B cell (primary cell): ENCODE measurements at regions not wholly inside any gene's neighbourhood (a gene's known extent, or its start where the extent isn't known, plus 50 kb on each side); places are given as distances from the start of the nearest gene placed in this dataset.

Experiments used
- ATAC-seq: fragments of 200-7000 bp; cut with Tn5 transposase; one replicate; pipeline ENCODE4 v1.10.0; 2021; ENCODE audit warnings: low read depth, mild to moderate bottlenecking, moderate number of reproducible peaks, moderate library complexity
- CTCF ChIA-PET: fragments of 350-600 bp; sonication (Branson Sonifier 250); formaldehyde crosslinking; loops from one replicate; lab custom pipeline; 2021; ENCODE audit warnings: antibody characterized with exemption, inconsistent platforms; lab: Charles Lee
- POLR2A ChIA-PET: fragments of 350-600 bp; sonication (Branson Sonifier 250); formaldehyde crosslinking; loops from one replicate; lab custom pipeline; 2021; ENCODE audit warnings: antibody characterized with exemption; lab: Charles Lee
- DNase-seq: peaks from one replicate; pipeline ENCODE4 v3.0.0; 2013
- H2AFZ ChIP-seq: 2 replicates; pipeline ENCODE4 v1.6.1; 2012; ENCODE audit warnings: mild to moderate bottlenecking, low read depth, low read length; ENCODE audit not compliant: insufficient read depth, poor library complexity, severe bottlenecking
- H3K27ac ChIP-seq, 2 donors: 1 replicate in 1 of 2; 2 replicates in 1 of 2; pipeline ENCODE4 v1.5.1; 2012 to 2013; ENCODE audit warnings: low read length in 2 of 2, mild to moderate bottlenecking in 2 of 2, moderate library complexity in 1 of 2
- H3K27me3 ChIP-seq, 4 experiments: fragments of 200-600 bp in 1 of 4; sonication (generic) in 1 of 4; replicated peaks in 1 of 4; 1 replicate in 2 of 4; 2 replicates in 2 of 4; pipeline versions ENCODE4 v1.6.1 to v1.7.0; 2013 to 2016; ENCODE audit warnings: low read length in 3 of 4, mild to moderate bottlenecking in 2 of 4, mixed read lengths in 1 of 4, moderate library complexity in 1 of 4; ENCODE audit not compliant: insufficient read depth in 4 of 4, control insufficient read depth in 3 of 4; ENCODE audit errors: control extremely low read depth in 1 of 4
- H3K36me3 ChIP-seq, 2 experiments: replicated peaks in 1 of 2; 1 replicate in 1 of 2; 2 replicates in 1 of 2; pipeline versions ENCODE4 v1.6.1 to v1.7.1; 2013; ENCODE audit warnings: low read length in 1 of 2; ENCODE audit not compliant: insufficient read depth in 2 of 2, control insufficient read depth in 1 of 2; ENCODE audit errors: control extremely low read depth in 1 of 2, extremely low read depth in 1 of 2
- H3K4me1 ChIP-seq, 2 donors: fragments of 200-600 bp in 1 of 2; sonication (generic) in 1 of 2; 1 replicate in 1 of 2; 2 replicates in 1 of 2; pipeline versions ENCODE4 v1.5.1 to v1.6.1; 2013 to 2017; ENCODE audit warnings: low read length in 2 of 2; ENCODE audit not compliant: control insufficient read depth in 2 of 2, insufficient read depth in 2 of 2
- H3K4me2 ChIP-seq: replicated peaks from 2 replicates; pipeline ENCODE3; 2012; ENCODE audit warnings: mild to moderate bottlenecking, low read depth, low read length; ENCODE audit not compliant: poor library complexity, severe bottlenecking
- H3K4me3 ChIP-seq, 5 experiments: fragments of 200-600 bp in 1 of 5; sonication (generic) in 1 of 5; 1 replicate in 3 of 5; 2 replicates in 2 of 5; pipeline versions ENCODE4 v1.5.1 to v1.7.0; 2011 to 2016; ENCODE audit warnings: low read length in 4 of 5, mild to moderate bottlenecking in 4 of 5, low read depth in 2 of 5, control low read depth in 1 of 5, moderate library complexity in 1 of 5; ENCODE audit not compliant: insufficient read depth in 1 of 5; ENCODE audit errors: control extremely low read depth in 1 of 5, extremely low read depth in 1 of 5
- H3K79me2 ChIP-seq: fragments of 200-600 bp; sonication (generic); one replicate; pipeline ENCODE4 v1.6.0; 2016; ENCODE audit warnings: low read length; ENCODE audit not compliant: control insufficient read depth, insufficient read depth
- H3K9ac ChIP-seq: fragments of 200-600 bp; sonication (generic); 2 replicates; pipeline ENCODE4 v1.6.1; 2017; ENCODE audit warnings: mild to moderate bottlenecking, low read length, moderate library complexity
- H3K9me3 ChIP-seq, 3 donors: one replicate each; pipeline versions ENCODE4 v1.6.1 to v1.7.1; 2013; ENCODE audit warnings: low read length in 2 of 3; ENCODE audit not compliant: control insufficient read depth in 2 of 3, insufficient read depth in 1 of 3; ENCODE audit errors: control extremely low read depth in 1 of 3
- H4K20me1 ChIP-seq: 2 replicates; pipeline ENCODE4 v1.6.0; 2012; ENCODE audit warnings: mild to moderate bottlenecking, low read length; ENCODE audit not compliant: insufficient read depth, control insufficient read depth, poor library complexity, severe bottlenecking
- H3K27ac Mint-ChIP-seq: one replicate; pipeline ENCODE4 v1.8.0; 2021; ENCODE audit warnings: mixed read lengths
- H3K27me3 Mint-ChIP-seq: one replicate; pipeline ENCODE4 v1.8.0; 2021; ENCODE audit warnings: mixed read lengths
- H3K4me1 Mint-ChIP-seq: one replicate; pipeline ENCODE4 v1.8.0; 2021; ENCODE audit warnings: mixed read lengths
- H3K4me3 Mint-ChIP-seq: one replicate; pipeline ENCODE4 v1.8.0; 2021; ENCODE audit warnings: mixed read lengths
- H3K9me3 Mint-ChIP-seq: one replicate; pipeline ENCODE4 v1.8.0; 2022; ENCODE audit warnings: mixed read lengths; ENCODE audit not compliant: insufficient read depth
- CTCF ChIP-seq: fragments of 200-600 bp; IDR thresholded peaks from one replicate; pipeline ENCODE4 v1.8.0; 2022; ENCODE audit warnings: antibody characterized with exemption, mild to moderate bottlenecking
- EZH2 ChIP-seq: IDR thresholded peaks from 2 replicates; pipeline ENCODE4 v1.6.1; 2012; ENCODE audit warnings: borderline replicate concordance, low read depth, mild to moderate bottlenecking, moderate library complexity, low read length; ENCODE audit not compliant: insufficient read depth, poor library complexity, severe bottlenecking
- WGBS: methylation state at CpG from one replicate; pipeline ENCODE4 v1.1.5; 2013; ENCODE audit warnings: missing lambda C conversion rate; ENCODE audit not compliant: insufficient coverage; 5-methylcytosine and 5-hydroxymethylcytosine counted together
- intact Hi-C: fragments of 100-400 bp; cut with micrococcal nuclease; formaldehyde crosslinking; loops from one replicate; pipeline ENCODE4 v1.10.0; 2022

DNA sequence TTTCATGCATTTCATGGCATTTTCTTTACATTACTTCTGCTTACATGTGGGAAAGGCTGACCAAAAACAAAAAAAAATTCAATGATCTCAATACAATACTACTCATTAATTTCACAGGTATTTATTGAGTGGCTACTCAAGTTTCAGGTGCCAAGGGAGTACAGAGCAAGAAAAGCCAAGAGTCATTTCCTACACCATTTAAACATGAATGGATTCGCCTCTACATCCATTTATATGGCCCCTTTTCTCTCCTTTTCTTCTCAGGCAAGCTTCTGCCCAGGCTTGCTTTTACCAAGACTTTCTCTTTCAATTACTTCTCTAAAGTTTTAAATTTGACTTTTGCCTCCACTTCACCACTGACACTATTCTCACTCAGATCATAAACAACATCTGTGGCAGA is 1603.1 kb upstream of the CELF4 start:
- Histone ChIP-seq H4K20me1 (no peaks in the 10 kb centered on the region), H2AFZ (no peak overlapping the region), H3K36me3 (no peaks in the 10 kb centered on the region), H3K27me3 (no peaks in the 10 kb centered on the region), H3K27ac (no peak overlapping the region), H3K4me3 (no peak overlapping the region), H3K9me3 (no peaks in the 10 kb centered on the region), H3K4me2 (no peak overlapping the region), H3K79me2 (no peaks in the 10 kb centered on the region), H3K9ac (no peak overlapping the region), H3K4me1 (no peaks in the 10 kb centered on the region)
- DNase-seq (no peak), ATAC-seq (no peak)
- TF ChIP-seq EZH2 (no peak), CTCF (no peak)
- WGBS = 82% methylated on average over 1 of the region's 1 CpG
- Mint-ChIP-seq H3K27me3 (no peaks in the 10 kb centered on the region), H3K27ac (no peak overlapping the region), H3K4me1 (no peaks in the 10 kb centered on the region), H3K9me3 (peaks cover 2% of the 10 kb centered on the region), H3K4me3 (no peak overlapping the region)
- ChIA-PET CTCF (no interaction called here), POLR2A (no interaction called here)
- intact Hi-C loops = no loop called here

- Histone ChIP-seq H3K4me3 (no peak overlapping the region), H3K4me1 (no peaks in the 10 kb centered on the region), H3K27ac (no peak overlapping the region), H3K27me3 (no peaks in the 10 kb centered on the region), H3K9me3 (no peaks in the 10 kb centered on the region), H3K79me2 (no peaks in the 10 kb centered on the region), H2AFZ (no peak overlapping the region), H3K36me3 (no peaks in the 10 kb centered on the region), H4K20me1 (no peaks in the 10 kb centered on the region), H3K9ac (no peak overlapping the region), H3K4me2 (no peak overlapping the region)
- Mint-ChIP-seq H3K27ac (no peak overlapping the region), H3K4me3 (no peak overlapping the region), H3K4me1 (no peaks in the 10 kb centered on the region), H3K27me3 (no peaks in the 10 kb centered on the region), H3K9me3 (peaks cover 2% of the 10 kb centered on the region)
- DNase-seq = no peak
- ATAC-seq = no peak
- ChIA-PET POLR2A (no interaction called here), CTCF (no interaction called here)
- intact Hi-C loops = no loop called here
- TF ChIP-seq CTCF = no peak
- no peak for TF ChIP-seq EZH2
- 76% methylated on average over 2 of the region's 2 CpGs for WGBS
Observed at GRCh38 chr18:39167990-39168389, 1602.4 kb upstream of the CELF4 start.
